GM12892 (cell line): ENCODE measurements at regions not wholly inside any gene's neighbourhood (a gene's known extent, or its start where the extent isn't known, plus 50 kb on each side); places are given as distances from the start of the nearest gene placed in this dataset.
A peak's percentile ranks its signal among the peaks of the same experiment; 100 is the strongest.
"Not testable (repeated sequence)": the region's sequence is repeated elsewhere in the genome, so short reads cannot be mapped to it uniquely, and the experiment has no call there.

Experiments used
- DNase-seq: peaks from one replicate; pipeline ENCODE4 v3.0.0; 2011; ENCODE audit not compliant: insufficient read length
- FAIRE-seq: peaks from 2 replicates; lab custom pipeline; 2011; peaks lifted over from hg19 to GRCh38; lab: Jason Lieb, UNC
- POLR2A ChIP-seq: IDR thresholded peaks from 2 replicates; pipeline ENCODE4 v1.6.1; 2011; ENCODE audit warnings: low read depth, low read length, control low read depth
- POLR2AphosphoS5 ChIP-seq: IDR thresholded peaks from 2 replicates; pipeline ENCODE4 v1.6.1; 2011; ENCODE audit warnings: low read depth, low read length, control low read depth
- TAF1 ChIP-seq: IDR thresholded peaks from 2 replicates; pipeline ENCODE4 v1.6.1; 2011; ENCODE audit warnings: low read depth, mild to moderate bottlenecking, control low read depth, low read length, borderline replicate concordance

DNA sequence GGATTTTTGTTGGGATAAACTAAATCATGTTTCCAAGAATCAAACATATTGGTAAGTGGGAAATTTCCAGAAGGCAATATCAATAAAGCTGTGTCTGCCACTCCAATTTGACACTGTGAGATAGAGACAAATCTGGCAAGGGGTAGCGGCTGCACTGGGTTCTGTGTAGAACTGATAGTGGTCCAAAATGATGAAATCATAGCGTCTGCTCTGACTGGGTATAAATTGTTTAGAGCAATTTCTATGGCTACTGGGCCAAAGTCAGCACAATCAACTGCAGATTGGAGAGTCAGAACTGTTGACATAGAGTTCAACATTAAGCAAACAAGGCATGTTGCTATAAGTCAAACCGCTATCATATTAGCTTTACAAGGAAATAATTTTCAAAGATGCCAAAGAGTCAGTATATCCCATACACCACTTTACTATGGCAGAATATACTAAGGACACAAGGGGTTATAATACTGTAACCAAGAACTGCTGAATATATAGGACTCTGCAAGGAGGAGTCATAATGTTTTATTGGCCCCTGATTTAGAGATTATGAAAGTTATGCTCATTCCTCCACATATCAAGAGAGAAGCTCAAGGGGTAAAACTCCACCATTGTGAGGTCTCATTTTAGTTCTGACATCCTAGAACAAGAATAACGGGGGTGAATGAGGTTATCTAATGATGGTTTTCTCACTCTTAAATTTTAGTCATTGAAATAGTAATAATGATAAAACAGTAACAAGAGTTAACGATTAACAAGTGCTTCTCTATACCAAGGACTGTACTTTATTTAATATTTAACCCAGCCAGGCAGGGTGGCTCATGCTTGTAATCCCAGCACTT is 309.7 kb upstream of the GADL1 start:
- no peak for DNase-seq
- TF ChIP-seq POLR2A (no peak), TAF1 (no peak), POLR2AphosphoS5 (no peak)
- FAIRE-seq: peak; percentile 14

DNA sequence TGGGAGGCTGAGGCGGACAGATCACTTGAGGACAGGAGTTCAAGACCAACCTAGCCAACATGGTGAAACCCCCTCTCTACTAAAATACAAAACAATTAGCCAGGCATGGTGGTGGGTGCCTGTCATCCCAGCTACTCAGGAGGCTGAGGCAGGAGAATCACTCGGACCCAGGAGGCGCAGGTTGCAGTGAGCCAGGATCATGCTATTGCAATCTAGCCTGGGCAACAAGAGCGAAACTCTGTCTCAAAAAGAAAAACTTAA is 310.3 kb upstream of the GADL1 start:
- not testable (repeated sequence) for DNase-seq, FAIRE-seq

DNA sequence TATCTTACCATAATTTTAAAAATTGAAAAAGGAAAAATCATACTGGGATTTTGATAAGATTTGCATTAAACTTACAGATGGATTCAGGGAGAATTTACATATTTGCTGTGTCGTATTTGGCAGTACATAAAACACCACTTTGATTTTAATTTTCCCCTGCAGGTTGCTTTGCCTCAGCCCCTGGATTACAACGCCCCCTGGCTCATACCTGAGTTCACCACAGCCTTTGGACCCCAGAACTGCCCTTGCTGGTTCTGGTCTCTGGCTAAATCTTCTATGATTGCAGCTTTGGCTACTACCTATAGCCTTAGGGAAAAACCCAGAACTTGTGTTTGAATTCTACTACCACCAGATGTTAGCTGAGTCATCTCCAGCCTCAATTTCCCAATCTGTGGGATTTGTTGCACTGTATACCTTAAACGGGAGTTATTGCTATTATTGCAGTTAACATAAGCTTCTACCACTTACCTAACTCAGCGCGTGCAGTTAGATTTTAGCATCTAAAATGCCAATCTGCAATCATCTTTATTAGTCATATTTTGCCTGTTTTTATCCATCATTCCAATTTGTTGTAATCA is 315.7 kb upstream of the GADL1 start:
- FAIRE-seq: no peak

GRCh38 chr3:31213869-31214486 is 318.7 kb upstream of the STT3B start:
- TF ChIP-seq POLR2AphosphoS5 (no peak), TAF1 (no peak), POLR2A (no peak)
- FAIRE-seq (no peak), DNase-seq (no peak)

More for the DNA sequence above, 315.7 kb upstream of the GADL1 start:
- TF ChIP-seq TAF1: no peak
- no peak for TF ChIP-seq POLR2A
- TF ChIP-seq POLR2AphosphoS5: no peak
- no peak for DNase-seq

DNA sequence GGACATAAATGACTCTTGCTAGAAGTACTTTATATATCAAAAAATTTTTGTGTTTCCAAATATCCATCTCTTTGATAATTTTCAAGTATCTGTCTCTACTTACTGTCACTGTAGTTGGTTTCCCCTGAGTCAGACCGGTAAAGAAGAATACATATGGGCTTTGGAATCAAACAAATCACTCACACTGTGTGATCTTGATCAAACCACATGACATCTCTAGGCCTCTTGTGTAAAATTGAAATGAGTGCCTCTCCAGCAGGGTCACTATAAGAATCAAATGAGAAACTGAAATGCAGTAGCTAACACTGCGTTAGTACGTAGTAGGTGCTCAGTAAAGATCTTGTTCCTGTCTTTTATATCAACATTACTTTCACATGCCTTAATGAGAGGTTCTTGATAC is 314.6 kb upstream of the STT3B start:
- DNase-seq (no peak), FAIRE-seq (no peak)
- TF ChIP-seq POLR2AphosphoS5 (no peak), POLR2A (no peak), TAF1 (no peak)

DNA sequence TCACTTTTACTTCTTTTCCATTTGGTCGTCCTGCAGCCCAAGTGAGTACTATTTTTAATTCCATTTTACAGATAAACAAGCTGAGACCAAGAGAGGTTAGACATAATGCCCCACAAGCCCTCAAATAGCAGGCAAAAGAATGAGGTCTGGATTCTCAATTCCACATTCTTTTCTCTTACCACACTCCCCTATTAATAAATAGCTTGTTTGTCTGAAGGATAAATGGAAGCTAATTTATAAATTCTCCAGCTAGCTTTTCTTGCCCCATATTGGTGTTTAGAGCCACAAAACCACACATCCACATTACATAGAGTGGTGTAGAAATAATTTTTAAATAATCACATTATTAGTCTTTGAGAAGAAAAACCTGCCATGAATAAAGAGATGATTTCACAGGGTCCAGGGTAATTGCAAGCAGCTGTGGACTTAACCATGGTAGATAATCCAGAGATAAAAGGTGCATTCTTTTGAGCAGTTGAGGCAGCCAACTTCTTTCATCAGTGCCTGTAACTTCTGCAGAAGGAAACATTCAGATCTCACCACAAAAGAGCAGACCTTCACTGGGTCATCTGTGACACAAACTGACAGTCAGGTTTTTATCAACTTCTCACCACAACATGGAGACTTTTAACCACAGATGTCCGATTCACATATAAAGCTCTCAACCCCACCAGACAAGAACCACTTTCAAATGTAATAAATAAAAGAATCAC is 313.4 kb upstream of the STT3B start:
- no peak for DNase-seq
- peak; percentile 74 for FAIRE-seq
- TF ChIP-seq POLR2A: no peak
- TF ChIP-seq TAF1: no peak
- TF ChIP-seq POLR2AphosphoS5: no peak

- TF ChIP-seq POLR2A: no peak
- TF ChIP-seq TAF1: no peak
- TF ChIP-seq POLR2AphosphoS5: no peak
- DNase-seq (no peak), FAIRE-seq (no peak)
Measured at GRCh38 chr3:31220431-31220830, 312.3 kb upstream of the STT3B start.

DNA sequence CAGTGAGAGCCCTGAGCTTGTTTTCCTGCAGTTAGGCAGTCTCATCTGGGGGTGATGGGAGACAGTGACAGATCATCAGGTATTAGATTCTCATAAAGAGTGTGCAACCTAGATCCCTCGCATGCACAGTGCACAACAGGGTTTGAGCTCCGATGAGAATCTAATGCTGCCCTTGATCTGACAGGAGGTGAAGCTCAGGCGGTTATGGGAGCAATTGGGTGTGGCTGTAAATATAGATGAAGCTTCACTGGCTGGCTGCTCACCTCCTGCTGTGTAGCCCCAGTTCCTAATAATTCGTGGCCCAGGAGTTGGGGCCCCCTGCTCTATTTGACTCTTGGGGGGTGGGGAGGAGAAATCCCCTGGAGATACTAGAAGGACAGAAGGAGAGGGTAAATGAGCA is 309.4 kb upstream of the STT3B start:
- no peak for FAIRE-seq
- DNase-seq: no peak
- TF ChIP-seq POLR2A (no peak), TAF1 (no peak), POLR2AphosphoS5 (no peak)

GRCh38 chr3:31224936-31225335 is 307.8 kb upstream of the STT3B start:
- TF ChIP-seq TAF1: no peak
- no peak for TF ChIP-seq POLR2AphosphoS5
- no peak for TF ChIP-seq POLR2A
- DNase-seq (no peak), FAIRE-seq (no peak)

GRCh38 chr3:31225923-31226322 is 306.8 kb upstream of the STT3B start:
- TF ChIP-seq POLR2A: no peak
- TF ChIP-seq POLR2AphosphoS5: no peak
- no peak for TF ChIP-seq TAF1
- DNase-seq: no peak
- FAIRE-seq: peak; percentile 63

DNA sequence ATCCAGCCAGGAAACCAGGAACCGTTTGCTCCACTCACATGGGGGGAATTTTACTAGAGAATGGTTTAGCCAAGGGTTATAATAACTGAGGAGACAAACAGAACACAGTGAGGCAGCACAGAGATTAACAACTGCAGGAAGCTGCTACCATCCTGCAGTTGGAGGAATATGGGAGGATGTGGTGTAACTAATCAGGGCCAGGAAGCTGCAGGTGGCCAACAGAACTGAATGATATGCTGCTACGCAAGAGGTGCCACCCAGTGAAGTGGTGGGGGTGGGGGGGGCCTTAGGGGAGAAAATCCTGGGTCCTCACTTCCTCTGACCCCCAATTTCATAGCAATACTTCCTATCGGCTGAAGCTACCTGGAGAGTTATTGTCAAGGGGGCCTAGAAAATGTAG is 306.4 kb upstream of the STT3B start:
- DNase-seq: no peak
- peak; percentile 57 for FAIRE-seq
- TF ChIP-seq POLR2A (no peak), TAF1 (no peak), POLR2AphosphoS5 (no peak)
